ENCODE measurements at regions not wholly inside any gene's neighbourhood (a gene's known extent, or its start where the extent isn't known, plus 50 kb on each side); places are given as distances from the start of the nearest gene placed in this dataset.
"Not testable (repeated sequence)": the region's sequence is repeated elsewhere in the genome, so short reads cannot be mapped to it uniquely, and the experiment has no call there.

DNA sequence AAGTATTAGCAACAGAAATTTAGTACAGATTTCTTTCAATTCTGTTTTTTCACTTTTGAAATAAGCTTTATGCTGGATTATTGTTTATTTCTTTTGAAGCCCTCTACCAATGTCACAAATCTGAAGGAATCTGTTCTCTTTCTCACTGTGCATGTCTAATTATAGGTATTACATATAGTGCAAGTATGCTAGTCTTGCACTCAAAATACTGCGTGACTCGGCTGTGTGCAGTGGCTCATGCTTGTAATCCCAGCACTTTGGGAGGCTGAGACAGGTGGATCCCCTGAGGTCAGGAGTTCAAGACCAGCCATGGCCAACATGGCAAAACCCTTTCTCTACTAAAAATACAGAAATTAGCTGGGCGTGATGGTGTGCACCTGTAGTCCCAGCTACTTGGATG lies 95.8 kb upstream of the PLAAT1 start:
- no peaks in the 10 kb centered on the region for H3F3A ChIP-seq (ENCODE audit: insufficient read depth, low read depth)
- ChIA-PET POLR2A (ENCODE audit: unreplicated experiment) (no interaction called here), CTCF (no interaction called here)
- 0 out of 2 replicates have a peak, but pooled peaks cover 4% of the 10 kb centered on the region for H3K9me2 ChIP-seq (ENCODE audit: insufficient read depth)
- H3K79me2 ChIP-seq (ENCODE audit: low read depth), result no peaks in the 10 kb centered on the region
- no peak overlapping the region for H2AFZ ChIP-seq
- H3K4me2 ChIP-seq, result no peak overlapping the region
- H3K9me3 ChIP-seq (ENCODE audit: insufficient read depth, low read depth), result no peaks in the 10 kb centered on the region
- TF ChIP-seq, protein P1, sequence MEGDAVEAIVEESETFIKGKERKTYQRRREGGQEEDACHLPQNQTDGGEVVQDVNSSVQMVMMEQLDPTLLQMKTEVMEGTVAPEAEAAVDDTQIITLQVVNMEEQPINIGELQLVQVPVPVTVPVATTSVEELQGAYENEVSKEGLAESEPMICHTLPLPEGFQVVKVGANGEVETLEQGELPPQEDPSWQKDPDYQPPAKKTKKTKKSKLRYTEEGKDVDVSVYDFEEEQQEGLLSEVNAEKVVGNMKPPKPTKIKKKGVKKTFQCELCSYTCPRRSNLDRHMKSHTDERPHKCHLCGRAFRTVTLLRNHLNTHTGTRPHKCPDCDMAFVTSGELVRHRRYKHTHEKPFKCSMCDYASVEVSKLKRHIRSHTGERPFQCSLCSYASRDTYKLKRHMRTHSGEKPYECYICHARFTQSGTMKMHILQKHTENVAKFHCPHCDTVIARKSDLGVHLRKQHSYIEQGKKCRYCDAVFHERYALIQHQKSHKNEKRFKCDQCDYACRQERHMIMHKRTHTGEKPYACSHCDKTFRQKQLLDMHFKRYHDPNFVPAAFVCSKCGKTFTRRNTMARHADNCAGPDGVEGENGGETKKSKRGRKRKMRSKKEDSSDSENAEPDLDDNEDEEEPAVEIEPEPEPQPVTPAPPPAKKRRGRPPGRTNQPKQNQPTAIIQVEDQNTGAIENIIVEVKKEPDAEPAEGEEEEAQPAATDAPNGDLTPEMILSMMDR (conservative IDR thresholded peaks at IDR 0.05), result no peak
- TF ChIP-seq EZH2 (IDR thresholded peaks at IDR 0.05; ENCODE audit: low read depth), result no peak
- H3K36me3 ChIP-seq (ENCODE audit: low read depth), result no peaks in the 10 kb centered on the region
- no peak overlapping the region for H3K27ac ChIP-seq
- peaks cover 3% of the 10 kb centered on the region; the same call in 1 of the 2 replicates for H4K20me1 ChIP-seq (ENCODE audit: insufficient read depth)
- intact Hi-C loops (cut with micrococcal nuclease; ENCODE audit: unreplicated experiment), result no loop called here
- DNase-seq, result no peak
- no peak overlapping the region for H3K4me3 ChIP-seq
- no peaks in the 10 kb centered on the region for H3K4me1 ChIP-seq (replicated peaks; ENCODE audit: insufficient read depth)
- BruUV-seq (replicated peaks), result no TSS peak
- H3K27me3 ChIP-seq (ENCODE audit: insufficient read depth, low read depth), result no peaks in the 10 kb centered on the region

DNA sequence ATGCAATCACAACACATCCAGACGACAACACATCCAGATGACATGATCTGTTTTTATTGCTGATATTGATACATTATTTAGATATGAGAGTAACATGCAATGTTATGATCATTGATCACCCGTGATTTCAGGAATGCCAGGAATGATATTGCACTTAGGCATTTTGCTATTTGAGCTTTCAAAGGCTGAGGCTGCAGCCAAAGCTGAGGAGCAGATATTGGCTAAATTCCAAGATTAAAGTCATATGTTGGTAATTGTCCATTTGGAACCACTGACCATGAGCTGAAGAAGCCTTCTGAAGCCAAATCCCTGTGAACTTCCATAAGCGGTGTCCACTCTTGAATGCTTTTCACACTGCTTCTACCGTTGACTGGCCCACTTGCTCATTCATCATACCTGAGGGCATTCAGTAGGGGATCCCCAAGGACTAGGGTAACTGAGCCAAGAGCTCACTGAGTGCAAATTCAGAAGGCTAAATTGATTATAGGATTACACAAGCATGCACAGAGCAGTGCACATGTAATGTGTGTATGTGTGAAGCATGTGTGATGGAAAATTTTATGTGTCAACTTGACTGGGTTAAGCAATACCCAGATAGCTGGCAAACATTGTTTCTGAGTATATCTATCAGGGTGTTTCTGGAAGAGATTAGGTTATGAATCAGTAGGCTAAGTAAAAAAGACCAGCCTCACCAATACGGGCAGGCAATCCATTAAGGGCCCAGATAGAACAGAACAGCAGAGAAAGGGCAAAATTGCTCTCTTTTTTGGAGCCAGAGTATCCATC lies 92.1 kb upstream of the PLAAT1 start:
- ChIA-PET CTCF (no interaction called here), POLR2A (ENCODE audit: unreplicated experiment) (no interaction called here)
- Histone ChIP-seq H3K4me1 (replicated peaks; ENCODE audit: insufficient read depth) (no peaks in the 10 kb centered on the region), H3F3A (ENCODE audit: insufficient read depth, low read depth) (no peaks in the 10 kb centered on the region), H3K27ac (no peak overlapping the region), H3K4me2 (no peak overlapping the region), H4K20me1 (ENCODE audit: insufficient read depth) (peaks cover 3% of the 10 kb centered on the region; the same call in 1 of the 2 replicates), H3K9me3 (ENCODE audit: insufficient read depth, low read depth) (no peaks in the 10 kb centered on the region), H2AFZ (no peak overlapping the region; the same call in 1 of the 2 replicates), H3K9me2 (ENCODE audit: insufficient read depth) (0 out of 2 replicates have a peak, but pooled peaks cover 4% of the 10 kb centered on the region), H3K36me3 (ENCODE audit: low read depth) (no peaks in the 10 kb centered on the region), H3K27me3 (ENCODE audit: insufficient read depth, low read depth) (no peaks in the 10 kb centered on the region), H3K4me3 (no peak overlapping the region), H3K79me2 (ENCODE audit: low read depth) (no peaks in the 10 kb centered on the region)
- no TSS peak for BruUV-seq (replicated peaks)
- intact Hi-C loops (cut with micrococcal nuclease; ENCODE audit: unreplicated experiment), result no loop called here
- no peak for DNase-seq
- no peak for TF ChIP-seq EZH2 (IDR thresholded peaks at IDR 0.05; ENCODE audit: low read depth)

DNA sequence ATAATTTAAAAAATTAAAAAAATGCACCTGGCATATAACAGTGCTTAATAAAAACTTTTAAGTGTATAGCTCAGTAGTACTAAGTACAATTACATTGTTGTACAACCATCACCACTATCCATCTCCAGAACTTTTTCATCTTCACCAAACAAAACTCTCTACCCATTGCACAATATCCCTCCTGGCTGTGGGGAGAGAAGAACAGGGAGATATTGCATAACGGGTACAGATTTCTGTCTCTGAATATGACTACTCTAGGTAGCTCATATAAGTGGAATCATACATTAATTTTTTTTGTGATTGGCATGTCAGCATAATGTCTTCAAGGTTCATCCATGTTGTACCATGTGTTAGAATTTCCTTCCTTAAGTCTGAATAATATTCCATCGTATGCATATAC lies 91.0 kb upstream of the PLAAT1 start:
- peaks cover 3% of the 10 kb centered on the region; the same call in 1 of the 2 replicates for H4K20me1 ChIP-seq (ENCODE audit: insufficient read depth)
- H3K4me2 ChIP-seq, result no peak overlapping the region
- H3F3A ChIP-seq (ENCODE audit: insufficient read depth, low read depth), result no peaks in the 10 kb centered on the region
- no peaks in the 10 kb centered on the region for H3K4me1 ChIP-seq (replicated peaks; ENCODE audit: insufficient read depth)
- H3K27me3 ChIP-seq (ENCODE audit: insufficient read depth, low read depth), result peaks cover 8% of the 10 kb centered on the region
- POLR2A ChIA-PET (ENCODE audit: unreplicated experiment), result no interaction called here
- H3K9me3 ChIP-seq (ENCODE audit: insufficient read depth, low read depth), result no peaks in the 10 kb centered on the region
- H3K9me2 ChIP-seq (ENCODE audit: insufficient read depth), result 0 out of 2 replicates have a peak, but pooled peaks cover 4% of the 10 kb centered on the region
- no TSS peak for BruUV-seq (replicated peaks)
- intact Hi-C loops (cut with micrococcal nuclease; ENCODE audit: unreplicated experiment), result no loop called here
- TF ChIP-seq EZH2 (IDR thresholded peaks at IDR 0.05; ENCODE audit: low read depth), result no peak
- TF ChIP-seq, protein P1 (conservative IDR thresholded peaks at IDR 0.05), result no peak
- H3K4me3 ChIP-seq, result no peak overlapping the region
- H3K79me2 ChIP-seq (ENCODE audit: low read depth), result no peaks in the 10 kb centered on the region
- H2AFZ ChIP-seq, result no peak overlapping the region
- CTCF ChIA-PET, result no interaction called here
- no peak for DNase-seq
- H3K36me3 ChIP-seq (ENCODE audit: low read depth), result no peaks in the 10 kb centered on the region
- no peak overlapping the region for H3K27ac ChIP-seq

DNA sequence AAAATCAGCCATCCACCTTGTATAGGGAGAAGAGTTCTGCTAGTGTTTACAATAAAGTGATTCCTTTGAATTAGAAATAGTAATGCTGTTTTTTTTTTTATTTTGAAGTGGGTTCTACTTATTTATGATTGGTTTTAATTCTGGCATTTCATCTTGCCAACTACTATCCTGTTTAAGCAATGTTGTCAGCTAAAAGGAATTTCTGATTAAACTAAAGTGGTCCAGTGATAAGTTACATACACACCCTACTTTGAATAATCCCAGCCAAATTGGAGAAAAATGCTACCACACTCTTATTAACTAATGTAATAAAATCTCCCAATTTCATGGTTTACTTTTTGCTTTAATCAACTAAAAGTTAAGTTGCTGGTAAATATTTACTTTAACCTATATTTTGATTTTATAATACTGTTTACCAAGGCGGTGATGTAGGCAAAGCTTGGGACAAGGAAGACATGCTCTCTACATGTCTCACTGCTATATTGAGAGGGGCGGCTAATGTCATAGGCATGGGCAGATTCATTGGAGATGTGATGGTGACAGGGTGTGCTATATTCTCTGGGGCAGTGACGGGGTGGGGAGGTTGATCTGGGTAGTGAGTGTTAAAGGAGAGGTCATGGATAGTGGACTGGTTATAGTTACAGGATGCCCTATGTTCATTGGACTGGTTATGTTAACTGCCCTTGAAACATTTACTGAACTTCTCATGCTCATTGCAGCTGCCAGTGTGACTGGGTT lies 85.8 kb upstream of the PLAAT1 start:
- H3F3A ChIP-seq (ENCODE audit: insufficient read depth, low read depth); H3K9me2 ChIP-seq (ENCODE audit: insufficient read depth); H2AFZ ChIP-seq; intact Hi-C loops (cut with micrococcal nuclease; ENCODE audit: unreplicated experiment); H3K79me2 ChIP-seq (ENCODE audit: low read depth); H3K36me3 ChIP-seq (ENCODE audit: low read depth); POLR2A ChIA-PET (ENCODE audit: unreplicated experiment); H3K4me3 ChIP-seq; H4K20me1 ChIP-seq (ENCODE audit: insufficient read depth); BruUV-seq (replicated peaks); CTCF ChIA-PET; DNase-seq; H3K9me3 ChIP-seq (ENCODE audit: insufficient read depth, low read depth); H3K4me2 ChIP-seq; H3K27ac ChIP-seq; H3K4me1 ChIP-seq (replicated peaks; ENCODE audit: insufficient read depth): not testable (repeated sequence)
- H3K27me3 ChIP-seq (ENCODE audit: insufficient read depth, low read depth), result peaks cover 28% of the 10 kb centered on the region

Data from PC-9 (cell line).